ENCODE measurements at regions not wholly inside any gene's neighbourhood (a gene's known extent, or its start where the extent isn't known, plus 50 kb on each side); places are given as distances from the start of the nearest gene placed in this dataset.

- TF ChIP-seq CTCF (conservative IDR thresholded peaks at IDR 0.05) (no peak), EZH2 (IDR thresholded peaks at IDR 0.05; ENCODE audit: low read depth) (no peak)
Measured at GRCh38 chr2:79388024-79388423, 124.8 kb upstream of the CTNNA2 start.

All from PC-9 (cell line).